Keratinocyte (primary cell): ENCODE measurements at regions not wholly inside any gene's neighbourhood (a gene's known extent, or its start where the extent isn't known, plus 50 kb on each side); places are given as distances from the start of the nearest gene placed in this dataset.
A peak's percentile ranks its signal among the peaks of the same experiment; 100 is the strongest.

ENCODE experiments used
- DNase-seq: peaks from one replicate; pipeline ENCODE4 v3.0.0-alpha.2; 2011; ENCODE audit warnings: low read depth, missing footprints, low spot score
- FAIRE-seq: peaks from 2 replicates; lab custom pipeline; 2011; peaks lifted over from hg19 to GRCh38; lab: Jason Lieb, UNC
- H2AFZ ChIP-seq: 2 replicates; pipeline ENCODE4 v1.6.0; 2012; ENCODE audit warnings: low read length, control low read depth, inconsistent platforms; ENCODE audit not compliant: control insufficient read depth
- H3K27ac ChIP-seq: 2 replicates; pipeline ENCODE4 v1.5.1; 2011; ENCODE audit warnings: low read length; ENCODE audit not compliant: control insufficient read depth, insufficient read depth
- H3K27me3 ChIP-seq: 3 replicates; pipeline ENCODE4 v1.6.0; 2011; ENCODE audit warnings: low read length; ENCODE audit not compliant: control insufficient read depth, insufficient read depth; ENCODE audit errors: extremely low read depth
- H3K36me3 ChIP-seq, 2 experiments: 2 replicates in 1 of 2; 3 replicates in 1 of 2; pipeline ENCODE4 v1.5.1; 2011; ENCODE audit warnings: low read length in 2 of 2, mild to moderate bottlenecking in 1 of 2; ENCODE audit not compliant: control insufficient read depth in 2 of 2, insufficient read depth in 2 of 2; ENCODE audit errors: extremely low read depth in 1 of 2
- H3K4me1 ChIP-seq: 3 replicates; pipeline ENCODE4 v1.5.1; 2011; ENCODE audit warnings: low read length; ENCODE audit not compliant: control insufficient read depth, insufficient read depth; ENCODE audit errors: extremely low read depth
- H3K4me2 ChIP-seq: 3 replicates; pipeline ENCODE4 v1.6.0; 2011; ENCODE audit warnings: low read depth, low read length; ENCODE audit not compliant: control insufficient read depth, insufficient read depth; ENCODE audit errors: extremely low read depth
- H3K4me3 ChIP-seq, 3 experiments: fragments of 200-600 bp in 1 of 3; sonication (generic) in 1 of 3; 2 replicates in 2 of 3; 3 replicates in 1 of 3; pipeline ENCODE4 v1.5.1; 2011 to 2016; ENCODE audit warnings: low read length in 3 of 3, mild to moderate bottlenecking in 3 of 3, control low read depth in 2 of 3, inconsistent platforms in 1 of 3, low read depth in 1 of 3, mixed read lengths in 1 of 3, mixed run types in 1 of 3, moderate library complexity in 1 of 3; ENCODE audit not compliant: control insufficient read depth in 2 of 3, insufficient read depth in 2 of 3; ENCODE audit errors: extremely low read depth in 1 of 3
- H3K79me2 ChIP-seq: 2 replicates; pipeline ENCODE4 v1.6.0; 2012; ENCODE audit warnings: low read length; ENCODE audit not compliant: control insufficient read depth, insufficient read depth
- H3K9ac ChIP-seq: 3 replicates; pipeline ENCODE4 v1.6.0; 2011; ENCODE audit warnings: low read length; ENCODE audit not compliant: control insufficient read depth, insufficient read depth; ENCODE audit errors: extremely low read depth
- H3K9me1 ChIP-seq: 3 replicates; pipeline ENCODE4 v1.6.0; 2011; ENCODE audit warnings: low read length; ENCODE audit not compliant: control insufficient read depth, insufficient read depth; ENCODE audit errors: extremely low read depth
- H3K9me3 ChIP-seq: 2 replicates; pipeline ENCODE4 v1.5.1; 2012; ENCODE audit warnings: low read depth, low read length; ENCODE audit not compliant: control insufficient read depth
- H4K20me1 ChIP-seq: 3 replicates; pipeline ENCODE4 v1.6.0; 2011; ENCODE audit warnings: low read length; ENCODE audit not compliant: control insufficient read depth, insufficient read depth; ENCODE audit errors: extremely low read depth
- EZH2 ChIP-seq: IDR thresholded peaks from one replicate; pipeline ENCODE4 v1.6.1; 2012; ENCODE audit warnings: inconsistent platforms, mild to moderate bottlenecking, low read length, moderate library complexity
- dilution Hi-C: fragments of 300-500 bp; cut with MboI; formaldehyde crosslinking; loops from one replicate; pipeline ENCODE4 v1.7.0; 2020; ENCODE audit warnings: low sequenced_read_pairs; ENCODE audit not compliant: extremely low pct_ligation_motif_present
- TF ChIP-seq, protein P1 (sequence below), 3 experiments: IDR thresholded peaks in 1 of 3; conservative IDR thresholded peaks in 1 of 3; optimal IDR thresholded peaks in 1 of 3; 2 replicates in 2 of 3; 3 replicates in 1 of 3; pipeline versions ENCODE3 to v1.5.1; 2011; ENCODE audit warnings: low read length in 3 of 3, mild to moderate bottlenecking in 3 of 3, moderate library complexity in 2 of 3, control low read depth in 1 of 3, inconsistent platforms in 1 of 3; ENCODE audit not compliant: insufficient read depth in 2 of 3; ENCODE audit errors: extremely low read depth in 1 of 3

DNA sequence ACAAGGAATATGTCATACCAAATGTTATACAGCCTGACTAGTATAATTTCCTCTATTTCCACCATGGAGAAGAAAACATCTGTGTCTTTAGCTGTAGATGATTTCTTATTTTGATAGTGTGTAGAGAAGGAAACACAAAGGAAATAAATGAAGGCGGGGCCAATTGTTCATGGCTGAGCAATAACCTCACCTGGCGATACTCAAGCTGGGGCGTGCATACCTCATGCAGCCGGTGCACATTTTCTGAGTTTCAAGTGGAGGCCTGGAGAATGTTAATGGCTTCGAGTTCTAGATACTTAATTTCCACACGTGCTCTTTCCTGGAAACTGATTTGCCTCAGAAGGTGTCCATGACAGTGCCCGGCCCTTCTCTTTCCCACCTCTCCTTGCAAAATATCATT lies 127.4 kb upstream of the TAF11L2 start:
- TF ChIP-seq EZH2: no peak
- TF ChIP-seq, protein P1, sequence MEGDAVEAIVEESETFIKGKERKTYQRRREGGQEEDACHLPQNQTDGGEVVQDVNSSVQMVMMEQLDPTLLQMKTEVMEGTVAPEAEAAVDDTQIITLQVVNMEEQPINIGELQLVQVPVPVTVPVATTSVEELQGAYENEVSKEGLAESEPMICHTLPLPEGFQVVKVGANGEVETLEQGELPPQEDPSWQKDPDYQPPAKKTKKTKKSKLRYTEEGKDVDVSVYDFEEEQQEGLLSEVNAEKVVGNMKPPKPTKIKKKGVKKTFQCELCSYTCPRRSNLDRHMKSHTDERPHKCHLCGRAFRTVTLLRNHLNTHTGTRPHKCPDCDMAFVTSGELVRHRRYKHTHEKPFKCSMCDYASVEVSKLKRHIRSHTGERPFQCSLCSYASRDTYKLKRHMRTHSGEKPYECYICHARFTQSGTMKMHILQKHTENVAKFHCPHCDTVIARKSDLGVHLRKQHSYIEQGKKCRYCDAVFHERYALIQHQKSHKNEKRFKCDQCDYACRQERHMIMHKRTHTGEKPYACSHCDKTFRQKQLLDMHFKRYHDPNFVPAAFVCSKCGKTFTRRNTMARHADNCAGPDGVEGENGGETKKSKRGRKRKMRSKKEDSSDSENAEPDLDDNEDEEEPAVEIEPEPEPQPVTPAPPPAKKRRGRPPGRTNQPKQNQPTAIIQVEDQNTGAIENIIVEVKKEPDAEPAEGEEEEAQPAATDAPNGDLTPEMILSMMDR (optimal IDR thresholded peaks at IDR 0.05 in 1 of 3, IDR thresholded peaks at IDR 0.05 in 1 of 3, conservative IDR thresholded peaks at IDR 0.05 in 1 of 3; ENCODE audit: extremely low read depth in 1 of 3, insufficient read depth in 2 of 3, low read length in 3 of 3): no peak
- H3K4me3 ChIP-seq: no peak overlapping the region
- H3K36me3 ChIP-seq: no peaks in the 10 kb centered on the region
- dilution Hi-C loops: no loop called here
- peaks cover 10% of the 10 kb centered on the region for H3K4me1 ChIP-seq
- no peaks in the 10 kb centered on the region for H3K9me1 ChIP-seq
- FAIRE-seq (peak; percentile 41), DNase-seq (peak; percentile 30)
- H2AFZ ChIP-seq: peak overlapping the region; percentile 76
- H3K9ac ChIP-seq: no peak overlapping the region
- peak overlapping the region; percentile 49 for H3K27ac ChIP-seq
- peak overlapping the region; percentile 56 for H3K4me2 ChIP-seq
- no peaks in the 10 kb centered on the region for H4K20me1 ChIP-seq
- H3K9me3 ChIP-seq: no peaks in the 10 kb centered on the region
- H3K79me2 ChIP-seq: no peaks in the 10 kb centered on the region
- no peaks in the 10 kb centered on the region for H3K27me3 ChIP-seq

DNA sequence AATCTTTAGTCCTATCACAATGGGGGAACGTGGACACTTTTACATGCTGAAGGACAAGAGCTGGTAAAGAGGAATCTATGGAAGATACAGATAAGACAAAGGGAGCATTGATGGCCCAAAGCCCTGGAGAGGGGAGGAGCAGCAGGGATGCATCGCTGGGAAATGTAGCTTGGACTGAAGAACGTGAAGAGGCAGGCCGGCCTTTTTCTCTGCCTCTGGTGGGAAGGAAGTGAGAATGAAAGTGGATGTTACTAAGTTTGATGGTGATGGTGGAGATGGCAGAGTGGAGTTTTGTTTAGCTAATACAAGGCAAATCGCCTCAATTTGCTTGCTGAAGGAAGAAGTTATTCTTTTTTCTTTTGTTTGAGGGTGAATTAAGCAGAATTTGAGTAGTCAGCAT lies 124.6 kb upstream of the TAF11L2 start:
- Histone ChIP-seq H3K4me3 (no peak overlapping the region), H3K9ac (no peak overlapping the region), H2AFZ (no peak overlapping the region), H3K27ac (no peak overlapping the region), H3K9me3 (no peaks in the 10 kb centered on the region), H3K79me2 (no peaks in the 10 kb centered on the region), H3K27me3 (no peaks in the 10 kb centered on the region), H3K9me1 (no peaks in the 10 kb centered on the region), H3K36me3 (no peaks in the 10 kb centered on the region), H3K4me2 (no peak overlapping the region), H4K20me1 (no peaks in the 10 kb centered on the region), H3K4me1 (peaks cover 10% of the 10 kb centered on the region)
- FAIRE-seq (no peak), DNase-seq (no peak)
- TF ChIP-seq, protein P1 (optimal IDR thresholded peaks at IDR 0.05 in 1 of 3, IDR thresholded peaks at IDR 0.05 in 1 of 3, conservative IDR thresholded peaks at IDR 0.05 in 1 of 3; ENCODE audit: extremely low read depth in 1 of 3, insufficient read depth in 2 of 3, low read length in 3 of 3): no peak
- no peak for TF ChIP-seq EZH2
- dilution Hi-C loops: no loop called here
